Stromal cell of bone marrow (primary cell): ENCODE measurements at regions not wholly inside any gene's neighbourhood (a gene's known extent, or its start where the extent isn't known, plus 50 kb on each side); places are given as distances from the start of the nearest gene placed in this dataset.

Experiments used
- DNase-seq: peaks from one replicate; pipeline ENCODE4 v3.0.0-alpha.2; 2012; ENCODE audit warnings: low read depth

- no peak for DNase-seq
Observed at GRCh38 chr15:38672814-38673670, 108.4 kb upstream of the RASGRP1 start.

DNA sequence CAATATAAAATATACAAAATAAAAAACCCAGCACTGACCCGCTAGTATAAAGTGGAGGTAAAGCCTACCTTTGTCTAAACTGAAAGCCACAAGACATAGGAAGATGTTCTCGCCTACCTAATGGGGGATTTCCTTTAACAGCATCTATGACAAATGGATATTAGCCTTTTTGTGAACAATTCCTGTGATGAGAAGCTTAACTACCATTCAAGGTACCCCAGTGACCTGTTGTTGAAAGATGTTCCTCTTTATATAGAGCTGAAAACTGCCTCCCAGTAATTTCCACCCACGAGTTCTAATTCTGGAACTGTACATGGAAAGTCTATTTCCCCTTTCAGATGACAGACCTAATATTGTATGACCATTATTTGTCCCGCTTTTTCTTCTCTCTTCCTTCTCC lies 109.8 kb upstream of the RASGRP1 start:
- DNase-seq: no peak

DNA sequence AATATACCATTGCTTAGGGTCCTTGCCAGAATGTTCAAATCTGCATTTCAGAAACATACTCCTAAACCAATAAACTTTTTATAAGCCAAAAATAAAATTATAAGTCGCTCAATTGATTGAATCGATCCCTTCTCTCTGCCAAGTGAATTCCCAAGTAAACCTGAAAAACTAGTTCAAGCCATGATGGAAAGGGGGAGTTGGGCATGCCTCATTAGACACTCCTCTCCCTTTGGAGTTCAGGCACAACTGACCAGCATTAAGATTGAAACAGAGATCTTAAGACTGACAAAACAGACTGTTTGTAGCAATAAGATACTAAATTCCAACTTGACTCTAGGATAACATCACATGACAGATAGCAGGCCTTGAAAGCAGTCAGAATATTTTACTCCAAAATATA lies 113.7 kb upstream of the RASGRP1 start:
- no peak for DNase-seq

GRCh38 chr15:38680775-38681174 lies 116.2 kb upstream of the RASGRP1 start:
- no peak for DNase-seq

DNA sequence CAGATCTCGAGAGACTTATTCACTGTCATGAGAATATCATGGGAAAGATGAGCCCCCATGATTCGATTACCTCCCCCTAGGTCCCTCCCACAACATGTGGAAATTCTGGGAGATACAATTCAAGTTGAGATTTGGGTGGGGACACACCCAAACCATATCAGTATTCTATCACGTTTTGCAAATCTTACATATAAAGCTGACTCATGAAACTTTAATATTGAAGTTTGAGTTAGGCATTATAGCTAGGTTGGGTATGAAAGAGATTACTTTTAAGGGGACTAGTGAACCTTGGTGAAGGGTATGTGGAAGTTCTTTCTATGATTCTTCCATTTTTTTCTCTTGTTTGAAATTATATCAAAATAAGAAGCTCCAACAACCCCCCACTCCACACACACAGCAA lies 117.7 kb upstream of the RASGRP1 start:
- DNase-seq: no peak

GRCh38 chr15:38682861-38683260 lies 118.2 kb upstream of the RASGRP1 start:
- no peak for DNase-seq

DNA sequence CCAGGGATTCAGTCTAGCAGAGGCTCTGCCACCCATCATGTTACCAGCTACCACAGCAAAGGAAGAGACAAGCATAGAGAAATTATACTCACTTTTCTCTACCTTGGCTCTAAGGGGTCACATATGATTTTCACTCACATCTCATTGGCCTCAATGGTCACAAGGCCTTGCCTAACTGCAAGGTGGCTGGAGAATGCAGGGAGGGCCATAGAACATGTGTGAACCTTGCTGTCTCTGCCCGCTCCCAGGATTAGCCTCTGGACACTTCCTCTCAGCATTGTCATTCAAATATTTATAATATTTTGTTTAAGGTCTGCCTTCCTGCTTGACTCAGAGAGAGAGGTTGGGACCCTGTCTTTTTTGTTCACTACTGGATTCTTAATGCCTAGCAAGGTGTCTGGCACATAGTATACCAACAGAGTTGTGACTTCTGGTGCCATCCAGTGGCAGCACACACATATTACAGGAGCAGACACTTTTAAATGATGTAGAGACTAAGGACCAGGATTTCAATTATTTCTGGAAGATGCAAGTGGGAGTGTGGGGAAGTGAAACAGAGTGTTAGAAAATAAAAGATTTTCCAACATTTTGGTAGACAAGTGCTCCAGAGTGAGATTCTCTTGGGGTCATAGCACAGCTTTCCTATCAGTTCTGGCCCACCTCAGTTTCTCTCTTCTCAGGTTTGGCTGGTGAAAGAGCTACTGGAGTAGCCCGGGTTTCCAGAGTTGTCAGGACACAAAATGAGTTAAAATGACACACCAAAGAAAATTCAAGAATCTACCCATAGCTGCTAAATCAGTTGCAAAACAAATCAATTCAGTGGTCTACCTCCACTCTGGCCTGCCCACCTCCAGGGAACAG lies 119.0 kb upstream of the RASGRP1 start:
- peak; percentile 24 for DNase-seq

GRCh38 chr15:38684440-38685010 lies 119.9 kb upstream of the RASGRP1 start:
- no peak for DNase-seq

DNA sequence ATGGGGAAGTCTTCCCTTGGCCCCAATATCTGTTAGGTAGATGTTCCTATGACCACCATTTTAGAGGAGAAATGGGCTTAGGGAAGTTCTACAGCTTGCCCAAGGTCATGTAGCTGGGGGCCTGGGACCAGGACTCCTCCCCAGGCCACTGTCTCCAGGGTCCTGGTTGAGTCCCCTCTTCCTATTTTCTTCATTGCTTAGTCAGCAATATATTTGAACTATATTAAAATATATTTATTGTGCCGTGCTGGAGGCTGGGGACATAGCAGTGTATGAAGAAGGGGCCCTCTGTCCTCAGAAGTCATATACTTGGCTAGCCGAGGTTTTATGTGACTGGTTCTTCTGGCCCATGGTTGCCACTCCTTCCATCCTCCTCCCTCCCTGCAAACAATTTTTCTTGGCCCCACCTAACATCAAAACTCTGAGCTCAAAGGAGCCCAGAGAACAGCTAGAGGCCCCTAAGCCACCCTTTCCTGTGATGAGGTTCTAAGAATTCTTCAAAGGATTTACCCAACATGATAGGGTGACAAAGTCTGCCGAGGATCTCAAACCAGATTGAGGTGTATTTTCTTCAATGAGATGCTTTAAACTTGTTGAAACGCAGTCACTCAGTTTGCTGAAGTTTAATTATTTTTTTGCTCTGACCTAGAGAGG lies 121.2 kb upstream of the RASGRP1 start:
- no peak for DNase-seq

DNA sequence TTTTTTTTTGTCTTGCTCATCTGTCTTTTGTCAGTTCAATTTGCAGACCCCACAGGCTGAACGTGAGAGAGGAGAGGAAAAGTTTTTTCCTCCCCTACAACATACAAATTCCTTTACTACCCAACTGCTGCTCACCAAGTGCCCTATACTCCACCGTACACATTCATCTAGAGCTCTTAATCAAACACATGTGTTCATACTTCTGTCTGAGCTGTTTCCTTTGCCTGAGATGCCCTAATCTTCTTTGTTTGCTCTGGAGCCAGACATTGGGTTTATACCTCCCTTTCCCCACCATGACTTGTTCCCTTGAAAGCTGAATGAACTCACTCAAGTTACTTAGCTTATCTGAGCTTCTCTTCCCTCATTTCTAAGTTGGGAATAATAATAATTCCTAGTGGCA lies 122.7 kb upstream of the RASGRP1 start:
- peak; percentile 6 for DNase-seq

DNA sequence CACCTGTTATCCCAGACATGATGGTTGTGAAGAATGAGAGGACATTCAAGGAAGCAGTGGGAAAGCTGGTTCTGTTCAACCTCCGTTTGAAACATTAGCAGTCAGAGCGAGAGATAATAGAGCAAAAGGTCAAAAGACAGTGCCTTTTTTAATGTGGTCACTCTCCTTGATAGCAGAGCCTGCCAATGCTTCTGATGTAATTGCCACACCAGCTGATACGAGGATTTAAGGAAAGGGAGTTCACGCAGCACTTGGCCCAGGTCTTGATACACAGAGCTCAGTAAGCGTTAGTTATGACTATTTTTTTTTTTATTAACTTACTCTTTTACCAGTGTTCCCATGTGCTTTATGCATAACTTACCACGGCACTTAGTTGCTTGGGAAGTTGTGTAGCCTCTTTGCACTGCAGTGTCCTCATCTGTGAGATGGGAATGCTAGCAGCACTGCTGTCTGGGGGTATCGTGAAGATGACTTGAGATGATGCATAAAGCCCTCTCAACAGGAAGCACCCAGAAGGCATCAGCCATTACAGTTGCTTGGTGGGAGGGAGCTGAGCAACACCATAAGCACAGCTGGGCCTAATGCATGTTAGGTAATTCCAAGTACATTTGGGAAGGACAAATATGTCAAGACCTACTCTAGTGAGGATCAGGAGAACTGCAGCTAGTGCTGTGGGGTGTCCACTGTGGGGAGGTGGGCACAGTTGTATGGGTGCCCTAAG lies 123.3 kb upstream of the RASGRP1 start:
- DNase-seq: no peak

GRCh38 chr15:38688761-38689160 lies 124.1 kb upstream of the RASGRP1 start:
- DNase-seq: no peak

- DNase-seq: no peak
Observed at GRCh38 chr15:38689522-38689921, 124.9 kb upstream of the RASGRP1 start.

DNA sequence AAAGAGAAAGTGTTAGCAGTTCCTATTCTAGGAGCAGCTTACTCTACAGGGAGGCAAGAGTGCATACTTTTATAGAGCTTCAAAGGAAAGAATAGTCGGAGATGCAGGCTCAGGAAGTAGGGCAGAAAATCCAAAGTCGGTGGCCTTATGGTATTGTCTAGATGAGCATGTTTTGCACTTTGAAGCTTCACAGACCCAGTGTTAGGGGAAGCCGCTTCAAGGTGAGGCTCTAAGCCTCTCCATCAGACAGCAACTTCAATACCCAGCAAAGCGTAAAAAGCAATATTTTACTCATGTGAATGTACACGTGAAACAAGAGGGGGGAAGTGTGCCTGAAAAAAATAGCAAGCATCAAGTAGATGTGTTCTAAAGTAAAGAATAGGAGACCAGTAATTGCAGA lies 125.6 kb upstream of the RASGRP1 start:
- DNase-seq: no peak

DNA sequence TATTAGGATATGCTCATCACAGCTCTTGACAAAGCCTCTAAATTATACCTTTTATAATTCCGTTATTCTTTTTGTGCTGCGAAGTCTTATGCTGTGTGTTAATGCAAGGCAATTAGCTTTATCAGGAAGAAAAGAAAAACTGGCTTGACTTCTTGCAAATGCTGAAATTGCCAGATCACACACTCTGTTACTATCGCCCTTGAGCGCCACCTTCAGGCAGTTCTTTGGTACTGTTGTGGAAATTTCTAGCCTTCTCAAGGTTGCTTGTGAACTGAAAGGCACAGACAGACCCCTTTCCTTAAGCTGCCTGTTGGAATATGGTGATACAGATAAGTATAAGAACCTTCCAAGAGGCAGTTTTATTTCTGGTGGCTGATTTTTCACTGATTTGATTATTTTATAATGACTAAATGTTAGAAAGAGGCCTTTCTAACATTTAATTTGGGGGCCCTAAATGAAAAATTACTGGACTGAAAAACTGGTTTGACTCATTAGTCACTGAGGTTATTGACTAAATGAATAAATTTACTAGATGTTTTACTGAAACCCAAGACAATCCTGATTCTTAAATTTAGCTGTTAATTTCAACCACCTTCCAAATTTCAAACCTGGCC lies 126.2 kb upstream of the RASGRP1 start:
- peak; percentile 43 for DNase-seq

DNA sequence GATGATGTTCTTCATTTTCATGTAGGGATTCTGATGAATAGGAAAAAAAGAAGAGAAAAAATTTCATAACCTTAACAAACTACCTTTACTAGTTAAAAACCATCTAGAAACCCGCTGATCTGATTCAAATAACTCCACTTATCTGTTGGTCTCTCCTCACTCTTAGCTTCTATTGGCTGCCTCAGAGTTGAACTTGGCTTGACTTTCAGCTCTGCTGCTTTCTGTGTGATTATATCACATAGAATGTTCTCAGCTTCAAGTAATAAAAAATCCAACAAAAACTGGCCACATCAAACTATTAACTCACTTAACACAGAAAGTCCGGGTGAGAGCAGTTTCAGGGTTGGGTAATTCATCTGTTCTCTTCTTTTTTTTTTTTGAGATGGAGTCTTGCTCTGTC lies 126.8 kb upstream of the RASGRP1 start:
- DNase-seq: no peak

DNA sequence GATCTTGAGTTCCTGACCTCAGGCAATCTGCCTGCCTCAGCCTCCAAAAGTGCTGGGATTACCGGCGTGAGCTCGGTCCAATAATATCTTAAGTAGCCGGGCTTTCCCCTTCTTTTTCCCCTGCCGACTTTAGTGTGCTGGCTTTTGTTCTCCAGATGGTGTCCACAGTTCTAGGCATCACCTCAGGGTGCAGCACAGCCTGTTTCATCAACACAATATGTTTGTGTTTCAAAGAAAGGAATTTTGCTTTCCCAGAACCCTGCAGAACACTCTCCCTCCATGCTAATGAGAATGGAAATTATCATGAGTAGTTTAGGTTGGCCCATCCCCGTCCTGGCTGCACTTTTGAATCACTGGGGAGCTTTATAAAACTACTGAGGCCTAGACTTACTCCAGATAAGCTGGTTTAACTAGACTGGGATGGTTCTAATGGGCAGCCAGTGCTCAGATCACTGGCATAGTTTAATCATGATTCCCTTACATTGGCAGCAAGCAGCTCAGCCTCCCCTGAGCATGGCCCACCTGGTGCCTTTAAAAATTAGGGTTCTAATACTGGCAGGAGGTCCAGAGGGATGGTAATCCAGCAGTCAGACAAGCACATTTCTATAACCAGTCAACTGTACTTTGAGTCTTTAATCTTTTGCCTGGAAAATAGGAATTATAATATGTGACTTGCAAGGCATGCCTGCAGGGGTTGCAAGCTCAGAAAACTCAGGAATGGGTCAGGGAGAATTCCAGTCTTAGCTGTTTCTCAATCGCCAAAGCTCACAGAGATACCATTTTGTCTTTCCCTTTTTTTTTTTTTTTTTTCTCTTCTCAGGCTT lies 127.6 kb upstream of the RASGRP1 start:
- no peak for DNase-seq

DNA sequence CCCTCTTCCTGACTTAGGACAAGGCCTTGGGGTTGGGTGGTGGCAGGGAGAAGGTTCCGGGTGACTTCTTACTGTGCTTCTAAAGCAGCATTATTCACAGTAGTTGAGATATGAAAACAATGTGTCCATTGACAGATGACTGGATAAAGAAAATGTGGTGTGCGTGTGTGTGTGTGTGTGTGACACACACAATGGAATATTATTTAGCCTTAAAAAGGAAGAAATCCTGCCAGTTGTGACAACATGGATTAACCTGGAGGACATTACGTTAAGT lies 128.1 kb upstream of the RASGRP1 start:
- DNase-seq: no peak

- no peak for DNase-seq
Observed at GRCh38 chr15:38695249-38696108, 130.9 kb upstream of the RASGRP1 start.
